GM19455 (cell line): ENCODE measurements at regions not wholly inside any gene's neighbourhood (a gene's known extent, or its start where the extent isn't known, plus 50 kb on each side); places are given as distances from the start of the nearest gene placed in this dataset.
"Not testable (repeated sequence)": the region's sequence is repeated elsewhere in the genome, so short reads cannot be mapped to it uniquely, and the experiment has no call there.

Experiments used
- ATAC-seq: cut with Tn5 transposase; IDR thresholded peaks from one replicate; pipeline ENCODE4 v1.9.1; 2021; ENCODE audit not compliant: unreplicated experiment

DNA sequence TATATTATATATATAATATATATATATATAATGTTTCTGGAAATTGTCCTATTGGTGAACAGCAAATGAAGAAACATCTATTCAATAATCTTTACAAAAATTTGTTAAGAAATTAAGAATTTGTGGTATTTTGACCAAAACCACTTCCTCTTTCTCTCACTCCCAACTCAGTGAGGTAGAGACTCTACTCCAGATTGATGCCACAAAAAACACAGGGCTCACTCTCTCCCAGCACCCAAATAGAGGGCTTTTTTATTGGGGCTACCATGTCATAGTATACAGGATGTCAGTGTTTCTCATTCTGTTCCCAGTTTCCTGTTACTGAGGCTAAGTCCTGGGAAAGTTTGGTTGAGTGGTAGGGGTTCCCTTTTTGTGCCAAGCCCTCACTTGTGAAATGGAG is 1155.4 kb downstream of the BCL11A start:
- ATAC-seq: no peak

DNA sequence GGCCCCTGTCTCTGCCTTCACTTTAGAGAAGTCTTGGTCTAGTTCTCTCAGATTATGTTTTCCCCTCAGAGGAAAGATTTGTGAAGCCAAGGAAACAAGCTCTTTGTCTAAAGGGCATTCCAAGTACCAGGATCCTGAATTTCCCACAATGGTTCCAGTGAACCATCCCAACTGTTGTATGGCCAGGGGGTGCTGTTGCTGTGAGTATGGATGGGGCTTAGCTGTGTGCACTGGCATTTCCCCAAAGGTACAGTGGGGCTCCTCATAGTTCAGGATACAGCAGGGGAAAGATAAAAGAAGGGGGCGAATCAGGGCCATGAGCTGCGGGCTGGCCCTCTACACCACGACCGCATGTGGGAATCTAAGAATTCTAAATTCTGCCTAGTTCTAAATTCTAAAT is 1154.0 kb upstream of the FANCL start:
- no peak for ATAC-seq

DNA sequence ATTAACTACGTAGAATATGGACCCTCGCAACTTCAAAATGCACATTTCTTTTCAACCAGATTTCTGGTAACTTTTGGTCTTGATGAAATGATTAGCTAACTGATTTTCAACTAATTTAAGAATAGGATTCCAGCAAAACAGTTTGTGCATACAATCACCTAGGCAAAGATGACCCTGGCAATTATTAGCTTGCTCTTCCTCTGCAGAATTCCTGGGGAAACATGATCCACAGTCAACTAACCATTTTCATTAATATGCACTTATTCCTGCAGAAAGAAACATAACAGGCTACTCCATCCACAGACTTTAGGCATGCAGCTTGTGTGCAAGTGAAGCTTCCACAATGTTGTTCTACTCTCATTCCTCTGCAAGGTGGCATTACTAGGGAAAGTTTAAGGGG is 1150.8 kb upstream of the FANCL start:
- no peak for ATAC-seq

DNA sequence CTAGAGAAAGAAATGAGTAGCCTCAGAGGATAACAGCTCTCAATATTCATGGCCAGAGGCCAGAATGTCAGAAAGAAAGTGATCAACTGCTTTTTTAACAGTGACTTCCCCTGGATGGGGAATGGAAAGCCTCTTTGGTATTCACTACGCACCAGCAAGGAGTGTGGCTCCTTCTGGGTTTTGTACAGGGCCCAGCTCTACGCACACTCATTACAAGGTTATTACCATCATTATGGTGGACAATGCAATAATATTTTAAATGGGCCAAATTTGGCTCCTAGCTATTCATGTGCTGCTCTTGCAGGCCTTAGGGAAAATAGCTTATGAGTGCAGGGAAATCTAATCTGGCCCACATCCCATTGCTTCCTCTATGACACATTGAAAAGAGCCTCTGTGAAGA is 1149.5 kb upstream of the FANCL start:
- no peak for ATAC-seq

DNA sequence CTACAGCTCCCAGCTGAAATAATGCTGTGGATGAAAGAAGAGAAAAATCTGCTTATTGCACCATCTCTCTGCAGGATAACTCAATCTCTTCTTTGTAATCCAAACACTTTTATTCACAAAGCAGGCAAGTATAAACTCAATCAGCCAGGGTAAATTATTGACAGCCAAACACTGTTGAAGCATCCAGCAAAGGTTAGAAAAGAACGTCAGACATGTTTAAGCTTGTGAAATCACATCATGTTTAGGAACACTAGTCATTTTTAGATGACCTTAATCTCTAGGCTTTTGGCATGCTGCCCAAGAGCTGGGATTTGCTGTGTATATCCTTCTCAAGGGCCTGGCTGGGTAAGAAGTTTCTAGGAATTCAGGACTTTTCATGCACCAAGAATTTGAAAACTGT is 1148.1 kb upstream of the FANCL start:
- ATAC-seq: no peak

DNA sequence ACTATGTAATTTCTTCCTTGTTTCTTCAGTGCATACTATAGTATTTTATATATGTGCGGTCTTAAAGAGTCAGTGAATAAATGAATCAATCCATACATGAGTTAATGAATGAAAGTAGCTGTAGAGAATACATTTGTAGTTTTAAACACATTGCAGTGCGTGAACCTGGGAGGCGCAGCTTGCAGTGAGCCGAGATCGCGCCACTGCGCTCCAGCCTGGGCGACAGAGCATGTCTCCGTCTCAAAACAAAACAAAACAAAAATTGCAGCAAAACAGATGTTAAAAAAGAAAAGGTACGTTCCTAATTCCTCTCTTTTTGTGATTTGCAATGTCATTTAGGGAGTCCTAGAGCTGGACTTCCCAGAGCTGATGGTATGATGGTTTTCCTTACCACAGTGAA is 1144.8 kb upstream of the FANCL start:
- ATAC-seq: no peak

DNA sequence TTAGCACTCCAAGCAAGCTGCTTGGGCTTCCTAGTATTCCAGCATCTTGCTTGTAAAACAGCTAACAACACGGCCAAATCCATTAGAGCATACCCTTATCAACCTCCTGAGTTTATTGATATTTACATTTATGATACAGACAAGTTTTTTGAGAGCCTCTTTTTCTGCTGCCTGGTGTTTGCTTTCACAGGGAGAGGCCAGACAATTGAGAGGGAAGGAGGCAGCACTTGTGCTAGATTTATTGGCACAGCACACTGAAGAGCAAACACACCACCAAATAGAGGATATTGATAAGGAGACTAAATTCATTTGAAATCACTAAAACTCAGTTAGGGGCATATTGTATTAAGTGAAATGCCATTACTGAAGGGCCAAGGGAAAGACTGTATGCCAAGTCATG is 1142.3 kb upstream of the FANCL start:
- no peak for ATAC-seq

DNA sequence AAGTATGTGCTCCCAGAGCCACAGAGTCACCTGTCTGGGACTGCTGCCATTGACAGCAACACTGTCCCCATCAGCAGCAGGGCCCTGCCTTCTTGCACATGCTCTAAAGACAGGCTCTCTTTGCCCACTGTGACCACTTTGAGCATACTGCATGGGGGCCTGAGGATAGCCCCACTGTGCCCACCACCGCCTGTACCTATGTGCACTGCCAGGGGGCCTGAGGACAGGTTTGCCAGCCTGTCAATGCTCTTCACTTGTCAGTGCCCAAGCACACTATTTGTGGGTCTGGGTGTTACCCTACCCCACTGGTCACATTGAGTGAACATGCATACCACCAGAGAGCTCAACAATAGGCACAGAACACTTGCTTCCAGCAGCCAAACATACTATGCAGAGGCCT is 1137.0 kb upstream of the FANCL start:
- ATAC-seq: no peak

DNA sequence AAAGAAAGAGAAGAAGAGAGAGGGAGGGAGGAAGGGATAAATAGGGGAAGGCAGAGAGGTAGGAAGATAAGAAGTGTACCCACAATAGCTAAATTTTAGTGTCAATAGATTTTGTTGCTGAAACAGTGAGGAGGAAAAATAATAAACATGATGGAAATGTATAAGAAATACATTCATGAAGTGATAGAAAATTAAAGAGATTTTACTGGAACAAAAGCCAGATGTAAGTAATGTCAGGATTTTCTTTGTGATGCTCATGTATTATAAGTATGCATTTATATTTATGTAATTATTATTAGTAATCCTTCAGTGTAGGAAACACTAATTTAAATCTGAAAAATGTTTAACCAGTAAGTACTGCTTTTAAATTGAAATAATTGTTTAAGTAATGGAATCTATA is 1125.2 kb upstream of the FANCL start:
- no peak for ATAC-seq

DNA sequence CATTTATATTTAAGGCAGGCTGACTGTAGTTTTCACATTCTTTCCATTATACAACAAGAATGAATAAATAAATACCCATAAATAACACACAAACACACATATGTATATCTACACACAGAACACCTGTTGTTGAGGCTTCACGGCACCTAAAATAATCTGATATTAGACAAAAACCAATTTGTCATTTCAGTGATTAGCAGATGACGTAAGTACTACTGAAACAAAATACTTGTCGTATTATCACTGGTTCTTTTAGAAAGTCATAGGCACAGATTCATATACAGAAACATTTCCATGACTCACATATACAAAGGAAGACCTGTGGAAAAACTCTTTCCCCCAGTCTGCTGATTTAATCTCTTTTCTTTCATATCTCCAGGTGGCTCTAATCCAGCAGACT is 1113.4 kb upstream of the FANCL start:
- ATAC-seq: no peak

DNA sequence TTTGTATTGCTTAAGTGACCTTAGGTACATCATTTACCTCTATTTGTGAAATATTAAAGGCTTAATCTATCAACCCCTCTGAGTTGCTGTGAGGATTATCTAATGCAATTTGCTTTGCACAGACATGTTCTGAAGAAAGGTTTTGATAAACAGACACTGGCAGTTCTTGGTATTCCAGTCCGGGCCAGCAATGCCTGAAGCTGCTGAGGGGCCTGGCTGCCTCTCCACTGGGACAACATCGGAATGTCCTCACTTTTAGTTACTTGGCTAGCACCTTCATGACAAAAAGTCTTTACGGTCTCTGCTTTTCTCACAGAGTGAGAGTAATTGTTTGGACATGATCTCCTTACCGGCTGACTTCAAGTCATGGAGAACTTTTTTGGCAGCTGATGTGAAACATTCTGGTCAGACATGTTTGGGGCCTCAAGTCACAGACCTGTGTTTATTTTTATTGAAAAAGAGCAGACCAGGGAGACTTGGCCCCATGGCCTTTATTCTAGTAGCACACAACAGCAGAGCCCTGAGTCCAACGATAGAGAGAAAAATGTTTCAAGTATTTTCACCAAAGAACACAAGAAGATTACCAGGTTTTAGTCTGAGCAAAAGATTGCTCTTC is 1112.3 kb upstream of the FANCL start:
- ATAC-seq: no peak

DNA sequence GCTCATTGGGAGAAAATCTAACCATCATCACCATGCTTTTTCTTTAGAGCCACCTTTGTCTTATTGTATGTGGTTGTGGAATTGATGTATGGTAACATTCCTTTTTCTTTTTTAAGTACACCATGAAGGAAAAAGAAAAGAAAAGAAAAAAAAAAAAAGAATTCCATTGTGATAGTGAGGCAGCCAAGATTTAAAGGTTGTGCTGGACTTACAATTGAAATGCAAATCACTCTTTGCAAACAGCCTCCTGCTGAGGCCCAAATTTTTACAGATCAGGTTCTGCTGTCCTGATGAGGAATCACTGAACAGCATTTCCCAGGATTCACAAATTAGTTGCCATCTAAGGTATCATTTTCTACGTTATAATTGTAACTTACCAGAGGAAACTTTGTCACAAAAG is 1101.0 kb upstream of the FANCL start:
- ATAC-seq: no peak

DNA sequence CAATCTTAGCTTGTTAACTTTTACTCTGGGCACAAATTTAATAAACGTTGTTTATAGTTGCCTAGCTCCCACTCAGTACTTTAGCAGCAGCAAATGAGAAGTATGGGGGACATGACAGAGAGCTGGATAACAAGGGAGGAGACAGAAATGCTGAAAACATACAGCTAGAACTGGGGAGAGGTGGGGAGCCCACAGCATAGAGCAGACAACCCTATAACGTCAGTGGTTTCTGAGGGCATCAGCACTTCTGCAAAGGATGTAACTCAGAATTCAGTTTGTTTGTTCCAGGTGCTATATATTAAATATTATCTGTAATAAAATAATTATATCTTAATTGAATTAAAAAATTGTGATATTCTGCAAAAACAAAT is 1098.7 kb upstream of the FANCL start:
- ATAC-seq: no peak

DNA sequence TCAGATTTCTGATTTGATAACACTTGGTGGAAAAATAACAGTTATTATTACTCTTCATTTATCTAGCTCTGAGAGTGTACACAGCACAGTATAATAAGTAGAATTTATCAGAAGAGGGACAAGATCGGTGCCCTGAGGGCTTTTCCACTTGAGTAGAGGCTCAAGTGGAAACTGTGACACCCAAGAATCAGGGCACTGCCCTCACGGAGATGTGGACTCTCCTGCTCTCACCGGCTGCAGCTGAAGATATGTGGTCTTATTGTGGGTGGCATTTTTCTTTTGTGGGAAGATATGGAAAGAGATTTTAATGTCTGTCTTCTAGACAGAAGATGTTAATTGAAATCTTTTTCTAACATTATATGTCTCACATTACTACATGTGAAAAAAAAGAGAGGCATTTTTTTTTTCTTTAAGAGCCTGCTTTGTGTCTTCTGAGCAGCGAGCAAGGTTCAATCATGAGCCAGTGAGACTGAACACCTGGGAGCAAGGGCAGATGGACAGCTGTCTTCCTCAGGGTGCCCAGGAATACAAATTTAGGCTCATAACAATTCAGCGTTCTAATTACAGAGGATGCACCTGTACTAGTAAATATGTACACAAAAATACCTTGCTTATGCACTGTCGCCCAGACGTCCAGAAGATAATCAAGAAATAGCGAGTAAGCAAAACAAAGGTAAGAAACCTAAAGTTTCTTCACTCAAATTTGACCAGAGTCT is 1098.2 kb upstream of the FANCL start:
- ATAC-seq: no peak

DNA sequence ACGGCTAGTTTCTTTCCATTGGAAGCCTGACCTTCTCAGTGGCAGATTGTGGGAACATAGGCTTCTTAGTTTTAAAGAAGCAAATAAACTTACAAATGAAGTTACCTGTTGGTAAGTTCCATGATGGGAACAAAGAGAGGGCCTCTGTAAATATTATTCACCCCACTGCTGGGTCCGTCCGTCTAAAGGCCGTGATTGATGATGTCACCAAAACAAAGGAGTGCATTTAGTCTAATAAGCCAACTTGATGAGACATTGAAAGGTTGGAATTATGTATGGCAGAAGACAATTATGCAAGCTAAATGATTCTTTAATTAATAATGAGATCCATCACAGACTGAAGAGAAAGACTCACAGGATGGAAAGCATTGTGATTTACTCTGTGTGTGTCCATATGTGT is 1091.9 kb upstream of the FANCL start:
- no peak for ATAC-seq

DNA sequence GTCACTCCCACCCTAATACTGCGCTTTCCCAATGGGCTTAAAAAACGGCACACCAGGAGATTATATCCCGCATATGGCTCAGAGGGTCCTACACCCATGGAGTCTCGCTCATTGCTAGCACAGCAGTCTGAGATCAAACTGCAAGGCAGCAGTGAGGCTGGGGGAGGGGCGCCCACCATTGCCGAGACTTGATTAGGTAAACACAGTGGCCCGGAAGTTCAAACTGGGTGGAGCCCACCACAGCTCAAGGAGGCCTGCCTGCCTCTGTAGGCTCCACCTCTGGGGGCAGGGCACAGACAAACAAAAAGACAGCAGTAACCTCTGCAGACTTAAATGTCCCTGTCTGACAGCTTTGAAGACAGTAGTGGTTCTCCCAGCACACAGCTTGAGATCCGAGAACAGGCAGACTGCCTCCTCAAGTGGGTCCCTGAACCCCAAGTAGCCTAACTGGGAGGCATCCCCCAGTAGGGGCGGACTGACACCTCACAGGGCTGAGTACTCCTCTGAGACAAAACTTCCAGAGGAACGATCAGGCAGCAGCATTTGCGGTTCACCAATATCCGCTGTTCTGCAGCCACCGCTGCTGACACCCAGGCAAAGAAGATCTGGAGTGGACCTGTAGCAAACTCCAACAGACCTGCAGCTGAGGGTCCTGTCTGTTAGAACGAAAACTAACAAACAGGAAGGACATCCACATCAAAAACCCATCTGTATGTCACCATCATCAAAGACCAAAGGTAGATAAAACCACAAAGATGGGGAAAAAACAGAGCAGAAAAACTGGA is 1085.6 kb upstream of the FANCL start:
- not testable (repeated sequence) for ATAC-seq

DNA sequence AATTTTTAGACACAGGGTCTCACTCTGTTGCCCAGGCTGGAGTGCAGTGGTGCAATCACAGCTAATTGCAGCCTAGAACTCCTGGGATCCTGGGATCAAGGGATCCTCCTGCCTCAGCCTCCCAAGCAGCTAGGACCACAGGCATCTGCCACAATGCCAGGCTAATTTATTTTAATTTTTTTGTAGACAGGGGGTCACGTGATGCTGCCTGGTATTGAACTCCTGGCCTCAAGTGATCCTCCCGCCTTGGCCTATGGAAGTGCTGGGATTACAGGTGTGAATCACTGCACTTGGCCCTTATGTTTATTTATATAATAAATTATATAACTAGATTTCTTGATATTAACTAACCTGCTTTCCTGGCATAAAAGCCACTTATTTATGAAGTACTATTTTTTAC is 1081.7 kb upstream of the FANCL start:
- ATAC-seq: no peak

DNA sequence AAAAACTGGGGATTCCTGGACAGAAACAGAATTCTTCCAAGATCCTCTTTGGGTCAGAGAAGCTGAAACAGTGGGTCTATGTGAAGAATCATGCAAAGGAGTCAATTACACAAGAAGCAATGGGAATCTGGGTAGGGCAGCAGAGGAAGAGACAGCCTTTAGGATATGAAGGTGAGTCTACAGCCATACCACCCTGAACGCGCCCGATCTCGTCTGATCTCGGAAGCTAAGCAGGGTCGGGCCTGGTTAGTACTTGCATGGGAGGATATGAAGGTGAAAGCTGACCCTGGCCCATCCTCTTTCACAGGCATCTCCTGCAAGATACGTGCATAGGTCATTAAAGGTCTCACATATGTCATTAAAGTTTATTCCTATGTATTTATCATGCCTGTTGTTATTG is 1080.9 kb upstream of the FANCL start:
- ATAC-seq: no peak

DNA sequence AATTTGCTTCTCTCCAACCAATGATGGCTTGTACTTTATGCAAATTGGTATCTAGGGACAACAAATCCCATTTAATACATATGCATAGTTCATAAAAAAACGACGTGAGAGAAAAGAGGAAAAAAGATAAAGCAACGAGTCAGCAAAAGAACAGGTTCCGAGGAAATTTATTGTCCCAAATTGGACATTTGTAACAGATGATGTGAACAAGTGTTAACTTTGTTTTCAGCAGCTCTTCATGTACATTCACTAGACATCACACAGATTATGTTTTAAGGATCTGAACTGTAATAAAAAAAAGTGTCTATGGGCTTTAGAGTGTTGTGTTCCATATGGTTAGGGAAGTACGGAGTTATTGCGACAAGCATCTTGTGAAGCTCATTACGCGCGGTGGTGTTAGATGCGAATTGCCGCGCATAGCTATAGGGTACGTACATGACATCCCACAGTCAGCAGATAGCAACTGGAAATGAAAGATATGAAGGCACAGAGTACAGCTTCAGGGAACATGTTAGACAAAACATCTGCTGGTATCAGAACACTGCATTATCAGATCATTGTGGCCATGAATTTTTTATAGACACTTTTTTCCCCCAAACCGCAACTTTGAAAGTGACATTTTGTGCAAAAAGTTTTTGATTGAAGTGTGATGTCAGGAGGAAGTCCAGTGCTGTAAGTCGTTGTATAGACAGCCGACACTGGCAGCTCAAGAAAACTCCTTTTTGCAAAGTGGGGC is 1073.1 kb upstream of the FANCL start:
- ATAC-seq: no peak

DNA sequence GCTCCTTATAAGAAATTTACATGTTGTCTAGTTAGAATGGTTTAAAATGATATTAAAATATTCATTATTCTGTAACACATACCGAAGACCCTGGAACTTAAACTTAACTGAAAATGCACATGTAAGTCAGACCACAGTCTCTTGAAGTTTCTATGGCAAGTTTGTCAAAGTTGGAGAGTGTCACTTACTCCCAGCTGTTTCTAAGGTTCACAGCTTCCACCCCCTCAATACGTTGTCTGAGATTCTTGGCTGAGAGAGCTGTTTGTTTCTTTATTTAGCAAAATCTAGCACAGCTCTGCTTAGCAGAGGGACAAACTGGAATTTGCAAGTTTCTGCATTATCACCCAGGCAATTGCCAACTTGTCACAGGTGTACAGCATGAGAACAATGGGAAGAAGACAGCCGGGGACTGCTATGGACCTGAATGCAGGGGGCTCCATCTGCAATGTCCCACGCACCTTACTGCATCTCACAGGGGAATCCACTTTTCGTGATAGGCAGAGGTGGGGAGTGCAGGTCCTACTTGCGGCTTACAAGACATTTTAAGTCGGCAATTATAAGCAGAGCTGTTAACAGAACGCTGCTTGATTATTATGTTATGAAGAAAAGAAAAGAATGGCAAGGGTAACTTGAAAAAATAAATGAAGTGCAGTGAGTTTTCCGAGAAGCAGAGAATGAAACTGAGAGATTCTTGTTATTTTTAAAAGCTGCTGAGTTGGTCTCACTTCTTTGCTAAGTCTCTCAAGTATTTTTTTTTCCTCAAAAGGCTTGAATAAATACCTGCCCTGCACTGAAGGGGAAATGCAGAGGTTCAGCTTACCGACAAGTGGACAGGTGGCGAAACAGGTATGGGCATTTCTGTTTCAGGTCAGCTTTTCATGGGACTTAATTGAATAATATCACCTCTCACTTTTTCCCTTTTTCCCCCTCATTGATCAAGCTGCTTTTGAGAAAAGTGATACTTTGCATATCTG is 1072.1 kb upstream of the FANCL start:
- ATAC-seq: no peak

DNA sequence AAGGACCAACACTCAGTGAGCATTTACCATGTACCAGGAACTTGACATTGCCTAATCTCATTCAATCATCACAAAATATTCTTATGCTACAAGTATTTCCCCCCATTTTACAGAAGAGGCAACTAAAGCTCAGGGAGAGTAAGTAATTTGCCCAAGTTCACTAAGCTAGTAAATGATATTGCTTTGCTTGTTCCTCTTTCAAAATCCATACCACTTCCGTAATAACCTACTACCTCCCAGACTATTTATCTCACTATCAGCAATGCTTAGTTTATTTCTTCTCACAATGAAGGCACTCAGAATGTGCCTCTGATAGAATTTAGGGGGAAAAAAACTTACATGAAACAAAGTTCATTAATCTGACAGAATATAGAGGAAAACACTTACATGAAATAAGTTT is 1070.9 kb upstream of the FANCL start:
- ATAC-seq: no peak
